Naive thymus-derived CD4-positive, alpha-beta T cell (primary cell): ENCODE measurements at regions not wholly inside any gene's neighbourhood (a gene's known extent, or its start where the extent isn't known, plus 50 kb on each side); places are given as distances from the start of the nearest gene placed in this dataset.

Experiments
- ATAC-seq: fragments of 150-1000 bp; cut with Tn5 transposase; 2 replicates; pipeline ENCODE4 v1.10.0; 2021; ENCODE audit warnings: mild to moderate bottlenecking, moderate library complexity
- CTCF ChIA-PET: fragments of 350-600 bp; sonication (Branson Sonifier 250); formaldehyde crosslinking; loops from one replicate; lab custom pipeline; 2021; ENCODE audit warnings: antibody characterized with exemption; lab: Charles Lee
- POLR2A ChIA-PET: fragments of 350-600 bp; sonication (Branson Sonifier 250); formaldehyde crosslinking; loops from one replicate; lab custom pipeline; 2021; ENCODE audit warnings: antibody characterized with exemption, inconsistent platforms; lab: Charles Lee
- DNase-seq, 9 donors: peaks; one replicate each; pipeline versions ENCODE4 v3.0.0 to v3.0.0-alpha.2; 2020 to 2022; ENCODE audit warnings: mixed read lengths in 1 of 9
- H3K27ac ChIP-seq: one replicate; pipeline ENCODE4 v1.7.0; 2013; ENCODE audit warnings: mild to moderate bottlenecking, low read depth, low read length, moderate library complexity
- H3K27me3 ChIP-seq, 2 donors: one replicate each; pipeline ENCODE4 v1.7.0; 2013; ENCODE audit warnings: low read length in 2 of 2, mild to moderate bottlenecking in 2 of 2, moderate library complexity in 2 of 2; ENCODE audit not compliant: control insufficient read depth in 2 of 2, insufficient read depth in 2 of 2
- H3K36me3 ChIP-seq, 3 experiments: 1 replicate in 2 of 3; 2 replicates in 1 of 3; pipeline ENCODE4 v1.7.0; 2013; ENCODE audit warnings: low read length in 3 of 3, mild to moderate bottlenecking in 3 of 3, moderate library complexity in 1 of 3; ENCODE audit not compliant: insufficient read depth in 3 of 3, control insufficient read depth in 2 of 3
- H3K4me1 ChIP-seq, 2 donors: one replicate each; pipeline ENCODE4 v1.7.0; 2013; ENCODE audit warnings: low read length in 2 of 2, mild to moderate bottlenecking in 2 of 2, moderate library complexity in 1 of 2; ENCODE audit not compliant: control insufficient read depth in 2 of 2, insufficient read depth in 2 of 2
- H3K4me3 ChIP-seq: 2 replicates; pipeline ENCODE4 v1.7.0; 2013; ENCODE audit warnings: mild to moderate bottlenecking, low read length
- H3K9me3 ChIP-seq, 3 experiments: 1 replicate in 2 of 3; 2 replicates in 1 of 3; pipeline ENCODE4 v1.7.0; 2013; ENCODE audit warnings: low read length in 3 of 3; ENCODE audit not compliant: control insufficient read depth in 2 of 3
- H3K27ac Mint-ChIP-seq, 9 donors: one replicate each; pipeline ENCODE4 v1.8.0; 2020 to 2022; ENCODE audit warnings: mixed read lengths in 9 of 9, mild to moderate bottlenecking in 8 of 9, moderate library complexity in 5 of 9, inconsistent platforms in 2 of 9
- H3K27me3 Mint-ChIP-seq, 5 donors: one replicate each; pipeline ENCODE4 v1.8.0; 2021 to 2022; ENCODE audit warnings: mixed read lengths in 5 of 5, mild to moderate bottlenecking in 1 of 5
- H3K36me3 Mint-ChIP-seq, 5 donors: one replicate each; pipeline ENCODE4 v1.8.0; 2020 to 2022; ENCODE audit warnings: mixed read lengths in 5 of 5, mild to moderate bottlenecking in 3 of 5, inconsistent platforms in 1 of 5
- H3K4me1 Mint-ChIP-seq, 7 donors: one replicate each; pipeline ENCODE4 v1.8.0; 2020 to 2022; ENCODE audit warnings: mixed read lengths in 7 of 7, mild to moderate bottlenecking in 3 of 7, inconsistent platforms in 1 of 7
- H3K4me3 Mint-ChIP-seq, 10 donors: one replicate each; pipeline ENCODE4 v1.8.0; 2020 to 2022; ENCODE audit warnings: mild to moderate bottlenecking in 10 of 10, mixed read lengths in 10 of 10, moderate library complexity in 6 of 10, inconsistent platforms in 2 of 10
- H3K9me3 Mint-ChIP-seq, 11 donors: one replicate each; pipeline ENCODE4 v1.8.0; 2020 to 2022; ENCODE audit warnings: mixed read lengths in 11 of 11, mild to moderate bottlenecking in 4 of 11, inconsistent platforms in 1 of 11, moderate library complexity in 1 of 11
- intact Hi-C, 2 donors: fragments of 100-400 bp; cut with micrococcal nuclease; formaldehyde crosslinking; loops; one replicate each; pipeline ENCODE4 v1.15.1; 2023

DNA sequence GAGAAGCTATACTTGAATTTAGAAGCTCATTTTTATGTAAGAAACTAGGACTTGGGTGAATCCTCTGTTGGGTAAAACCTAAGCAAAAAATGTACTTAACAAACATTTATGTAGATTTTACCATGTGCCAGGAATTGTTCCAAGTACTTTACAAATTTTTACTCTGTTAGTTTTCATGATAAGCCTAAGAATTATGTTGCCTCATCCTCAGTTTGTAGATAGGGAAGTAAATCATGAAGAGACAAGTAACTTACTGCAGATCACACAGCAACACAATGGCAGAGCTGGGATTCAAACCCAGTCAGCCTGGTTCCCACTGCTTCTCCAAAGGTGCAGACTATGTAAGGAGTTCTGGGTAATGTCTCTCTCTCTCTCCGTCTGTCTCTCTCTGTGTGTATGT lies 169.9 kb downstream of the DIPK2A start:
- Mint-ChIP-seq H3K27ac (no peak overlapping the region), H3K4me3 (no peak overlapping the region), H3K4me1 (no peaks in the 10 kb centered on the region), H3K27me3 (peaks cover 0 to 29% (median 3%) of the 10 kb centered on the region in 5 donors), H3K36me3 (peaks cover 0 to 9% (median 0%) of the 10 kb centered on the region in 5 donors), H3K9me3 (peaks cover 0 to 30% (median 10%) of the 10 kb centered on the region in 11 donors)
- DNase-seq (no peak), ATAC-seq (no peak)
- H3K27me3 ChIP-seq, result no peaks in the 10 kb centered on the region
- H3K27ac ChIP-seq, result no peak overlapping the region
- no peaks in the 10 kb centered on the region for H3K9me3 ChIP-seq
- no peak overlapping the region for H3K4me3 ChIP-seq
- H3K4me1 ChIP-seq, result no peaks in the 10 kb centered on the region
- ChIA-PET POLR2A (no interaction called here), CTCF (no interaction called here)
- no peaks in the 10 kb centered on the region for H3K36me3 ChIP-seq
- intact Hi-C loops, result no loop called here

GRCh38 chr3:144142151-144142840 lies 170.7 kb downstream of the DIPK2A start:
- Mint-ChIP-seq H3K27me3 (peaks cover 0 to 29% (median 3%) of the 10 kb centered on the region in 5 donors), H3K4me3 (no peak overlapping the region), H3K36me3 (peaks cover 0 to 5% (median 0%) of the 10 kb centered on the region in 5 donors), H3K9me3 (peaks cover 0 to 26% (median 6%) of the 10 kb centered on the region in 11 donors), H3K27ac (no peak overlapping the region), H3K4me1 (no peaks in the 10 kb centered on the region)
- Histone ChIP-seq H3K4me3 (no peak overlapping the region), H3K27me3 (no peaks in the 10 kb centered on the region), H3K9me3 (no peaks in the 10 kb centered on the region), H3K36me3 (no peaks in the 10 kb centered on the region), H3K4me1 (no peaks in the 10 kb centered on the region), H3K27ac (no peak overlapping the region)
- CTCF ChIA-PET, result no interaction called here
- DNase-seq, result no peak
- ATAC-seq, result no peak
- POLR2A ChIA-PET, result no interaction called here
- intact Hi-C loops, result no loop called here

- ATAC-seq (no peak), DNase-seq (no peak)
- H3K4me1 ChIP-seq, result no peaks in the 10 kb centered on the region
- Mint-ChIP-seq H3K36me3 (no peaks in the 10 kb centered on the region), H3K27ac (no peak overlapping the region), H3K4me1 (no peaks in the 10 kb centered on the region), H3K9me3 (peaks cover 0 to 4% (median 0%) of the 10 kb centered on the region in 11 donors), H3K4me3 (no peak overlapping the region), H3K27me3 (peaks cover 0 to 24% (median 16%) of the 10 kb centered on the region in 5 donors)
- no peak overlapping the region for H3K27ac ChIP-seq
- H3K27me3 ChIP-seq, result no peaks in the 10 kb centered on the region
- intact Hi-C loops, result no loop called here
- no peaks in the 10 kb centered on the region for H3K9me3 ChIP-seq
- H3K36me3 ChIP-seq, result no peaks in the 10 kb centered on the region
- ChIA-PET POLR2A (no interaction called here), CTCF (no interaction called here)
- no peak overlapping the region for H3K4me3 ChIP-seq
Observed at GRCh38 chr3:144148356-144148755, 176.7 kb downstream of the DIPK2A start.

- H3K9me3 Mint-ChIP-seq, result peaks cover 0 to 9% (median 0%) of the 10 kb centered on the region in 11 donors
- POLR2A ChIA-PET, result no interaction called here
Observed at GRCh38 chr3:144151983-144152382, 180.4 kb downstream of the DIPK2A start.

DNA sequence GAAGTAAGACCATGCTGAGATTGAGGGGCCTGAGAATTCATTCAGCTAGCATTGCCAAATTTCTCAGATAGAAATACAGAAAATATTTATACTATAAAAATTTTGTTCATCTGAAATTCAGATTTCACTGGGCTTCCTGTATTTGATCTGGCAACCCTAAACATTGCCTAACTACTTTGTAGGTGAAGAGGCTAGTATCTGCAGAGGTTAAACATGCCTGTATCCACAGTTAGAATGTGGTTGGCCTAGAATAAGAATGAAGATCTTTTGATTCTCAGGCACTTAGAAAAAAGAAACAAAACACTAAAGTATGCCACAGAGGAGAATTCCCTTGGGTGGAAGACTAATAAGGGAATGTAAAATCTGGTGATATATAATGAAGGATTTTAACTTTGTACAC lies 189.0 kb downstream of the DIPK2A start:
- ChIA-PET POLR2A (no interaction called here), CTCF (no interaction called here)
- DNase-seq (no peak), ATAC-seq (no peak)
- H3K4me1 ChIP-seq, result no peaks in the 10 kb centered on the region
- H3K36me3 Mint-ChIP-seq, result no peaks in the 10 kb centered on the region
- H3K4me3 Mint-ChIP-seq, result no peak overlapping the region
- no peak overlapping the region for H3K4me3 ChIP-seq
- H3K27me3 Mint-ChIP-seq, result peaks cover 0 to 17% (median 8%) of the 10 kb centered on the region in 5 donors
- no peaks in the 10 kb centered on the region for H3K9me3 ChIP-seq
- no peaks in the 10 kb centered on the region for H3K36me3 ChIP-seq
- no peak overlapping the region for H3K27ac Mint-ChIP-seq
- H3K4me1 Mint-ChIP-seq, result no peaks in the 10 kb centered on the region
- peaks cover 0 to 24% (median 11%) of the 10 kb centered on the region in 11 donors for H3K9me3 Mint-ChIP-seq
- H3K27me3 ChIP-seq, result no peaks in the 10 kb centered on the region
- intact Hi-C loops, result no loop called here
- H3K27ac ChIP-seq, result no peak overlapping the region

More at GRCh38 chr3:144151983-144152382, 180.4 kb downstream of the DIPK2A start:
- no peaks in the 10 kb centered on the region for H3K9me3 ChIP-seq
- peaks cover 0 to 24% (median 16%) of the 10 kb centered on the region in 5 donors for H3K27me3 Mint-ChIP-seq
- no peak overlapping the region for H3K4me3 Mint-ChIP-seq
- no peaks in the 10 kb centered on the region for H3K4me1 ChIP-seq
- no peak for DNase-seq
- intact Hi-C loops, result no loop called here
- no peak for ATAC-seq
- no peaks in the 10 kb centered on the region for H3K4me1 Mint-ChIP-seq
- H3K27ac Mint-ChIP-seq, result no peak overlapping the region
- no peak overlapping the region for H3K27ac ChIP-seq
- no peaks in the 10 kb centered on the region for H3K36me3 ChIP-seq
- CTCF ChIA-PET, result interaction anchor here (0.6 kb wide), 1 partner anchor 12 kb away, joined by 4 read pairs; no protein-coding TSS in a partner anchor
- no peak overlapping the region for H3K4me3 ChIP-seq
- no peaks in the 10 kb centered on the region for H3K27me3 ChIP-seq
- H3K36me3 Mint-ChIP-seq, result no peaks in the 10 kb centered on the region

GRCh38 chr3:144162042-144162441 lies 190.4 kb downstream of the DIPK2A start:
- Histone ChIP-seq H3K36me3 (no peaks in the 10 kb centered on the region), H3K27me3 (no peaks in the 10 kb centered on the region), H3K4me3 (no peak overlapping the region), H3K4me1 (no peaks in the 10 kb centered on the region), H3K9me3 (no peaks in the 10 kb centered on the region), H3K27ac (no peak overlapping the region)
- no peak for ATAC-seq
- Mint-ChIP-seq H3K4me3 (no peak overlapping the region), H3K27me3 (peaks cover 0 to 17% (median 8%) of the 10 kb centered on the region in 5 donors), H3K9me3 (peaks cover 0 to 22% (median 6%) of the 10 kb centered on the region in 11 donors), H3K36me3 (no peaks in the 10 kb centered on the region), H3K4me1 (no peaks in the 10 kb centered on the region), H3K27ac (no peak overlapping the region)
- ChIA-PET POLR2A (no interaction called here), CTCF (interaction anchor here (1.0 kb wide), 1 partner anchor 15 kb away, joined by 3 read pairs; no protein-coding TSS in a partner anchor)
- DNase-seq, result no peak
- intact Hi-C loops, result no loop called here

DNA sequence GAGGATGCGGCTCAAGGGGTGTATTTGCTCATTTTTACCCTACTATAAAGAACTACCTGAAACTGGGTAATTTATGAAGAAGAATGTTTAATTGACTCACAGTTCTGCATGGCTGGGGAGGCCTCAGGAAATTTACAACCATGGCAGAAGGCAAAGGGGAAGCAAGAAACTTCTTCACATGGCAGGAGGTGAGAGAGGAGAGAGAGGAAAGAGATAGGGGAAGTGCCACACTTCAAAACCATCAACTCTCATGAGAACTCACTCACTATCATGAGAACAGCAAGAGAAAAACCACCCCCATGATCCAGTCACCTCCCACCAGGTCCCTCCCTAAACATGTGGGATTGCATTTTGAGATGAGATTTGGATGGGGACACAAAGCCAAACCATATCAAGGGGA lies 192.7 kb downstream of the DIPK2A start:
- Histone ChIP-seq H3K4me3 (no peak overlapping the region), H3K9me3 (no peaks in the 10 kb centered on the region), H3K27ac (no peak overlapping the region), H3K36me3 (no peaks in the 10 kb centered on the region), H3K4me1 (no peaks in the 10 kb centered on the region), H3K27me3 (no peaks in the 10 kb centered on the region)
- CTCF ChIA-PET, result no interaction called here
- ATAC-seq, result no peak
- Mint-ChIP-seq H3K27me3 (peaks cover 0 to 17% (median 11%) of the 10 kb centered on the region in 5 donors), H3K4me1 (no peaks in the 10 kb centered on the region), H3K9me3 (peaks cover 0 to 12% (median 6%) of the 10 kb centered on the region in 11 donors), H3K36me3 (no peaks in the 10 kb centered on the region), H3K4me3 (no peak overlapping the region), H3K27ac (no peak overlapping the region)
- POLR2A ChIA-PET, result no interaction called here
- DNase-seq, result no peak
- intact Hi-C loops, result no loop called here
